Omental fat pad (tissue), 3 donors: ENCODE measurements at regions not wholly inside any gene's neighbourhood (a gene's known extent, or its start where the extent isn't known, plus 50 kb on each side); places are given as distances from the start of the nearest gene placed in this dataset.

Experiments used
- ATAC-seq: fragments of 150-250 bp; one replicate; pipeline ENCODE4 v1.9.1; 2016; ENCODE audit warnings: mild to moderate bottlenecking, moderate library complexity; ENCODE audit not compliant: low FRiP score
- DNase-seq: peaks from one replicate; pipeline ENCODE4 v3.0.0-alpha.2; 2019; ENCODE audit warnings: low spot score
- TF ChIP-seq, protein P1 (sequence below), 3 donors: fragments of 450-650 bp; IDR thresholded peaks; one replicate each; pipeline ENCODE4 v1.5.1; 2016 to 2017; ENCODE audit warnings: antibody characterized with exemption in 3 of 3, mild to moderate bottlenecking in 3 of 3, moderate library complexity in 2 of 3

DNA sequence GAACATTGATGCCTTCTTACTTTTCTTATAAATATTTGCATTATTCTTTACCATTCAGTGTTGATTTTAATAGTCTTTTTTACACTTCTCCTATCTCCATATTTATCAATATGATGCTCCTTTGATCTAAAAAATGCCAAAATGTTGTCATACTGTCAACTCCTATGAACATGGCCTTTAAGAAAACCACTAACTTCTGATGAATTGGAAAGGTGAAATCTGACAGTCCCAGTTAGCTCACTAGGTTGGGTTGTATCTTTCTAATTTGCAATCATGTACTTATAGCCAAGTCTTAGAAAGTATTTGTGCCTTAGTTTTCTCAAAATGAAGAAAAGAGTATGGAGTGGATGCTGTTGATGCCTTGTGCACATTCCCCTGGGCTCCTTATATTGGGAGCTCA is 75.4 kb upstream of the SPACA1 start:
- TF ChIP-seq, protein P1, sequence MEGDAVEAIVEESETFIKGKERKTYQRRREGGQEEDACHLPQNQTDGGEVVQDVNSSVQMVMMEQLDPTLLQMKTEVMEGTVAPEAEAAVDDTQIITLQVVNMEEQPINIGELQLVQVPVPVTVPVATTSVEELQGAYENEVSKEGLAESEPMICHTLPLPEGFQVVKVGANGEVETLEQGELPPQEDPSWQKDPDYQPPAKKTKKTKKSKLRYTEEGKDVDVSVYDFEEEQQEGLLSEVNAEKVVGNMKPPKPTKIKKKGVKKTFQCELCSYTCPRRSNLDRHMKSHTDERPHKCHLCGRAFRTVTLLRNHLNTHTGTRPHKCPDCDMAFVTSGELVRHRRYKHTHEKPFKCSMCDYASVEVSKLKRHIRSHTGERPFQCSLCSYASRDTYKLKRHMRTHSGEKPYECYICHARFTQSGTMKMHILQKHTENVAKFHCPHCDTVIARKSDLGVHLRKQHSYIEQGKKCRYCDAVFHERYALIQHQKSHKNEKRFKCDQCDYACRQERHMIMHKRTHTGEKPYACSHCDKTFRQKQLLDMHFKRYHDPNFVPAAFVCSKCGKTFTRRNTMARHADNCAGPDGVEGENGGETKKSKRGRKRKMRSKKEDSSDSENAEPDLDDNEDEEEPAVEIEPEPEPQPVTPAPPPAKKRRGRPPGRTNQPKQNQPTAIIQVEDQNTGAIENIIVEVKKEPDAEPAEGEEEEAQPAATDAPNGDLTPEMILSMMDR (IDR thresholded peaks at IDR 0.05): no peak
- ATAC-seq (no peak), DNase-seq (no peak)

DNA sequence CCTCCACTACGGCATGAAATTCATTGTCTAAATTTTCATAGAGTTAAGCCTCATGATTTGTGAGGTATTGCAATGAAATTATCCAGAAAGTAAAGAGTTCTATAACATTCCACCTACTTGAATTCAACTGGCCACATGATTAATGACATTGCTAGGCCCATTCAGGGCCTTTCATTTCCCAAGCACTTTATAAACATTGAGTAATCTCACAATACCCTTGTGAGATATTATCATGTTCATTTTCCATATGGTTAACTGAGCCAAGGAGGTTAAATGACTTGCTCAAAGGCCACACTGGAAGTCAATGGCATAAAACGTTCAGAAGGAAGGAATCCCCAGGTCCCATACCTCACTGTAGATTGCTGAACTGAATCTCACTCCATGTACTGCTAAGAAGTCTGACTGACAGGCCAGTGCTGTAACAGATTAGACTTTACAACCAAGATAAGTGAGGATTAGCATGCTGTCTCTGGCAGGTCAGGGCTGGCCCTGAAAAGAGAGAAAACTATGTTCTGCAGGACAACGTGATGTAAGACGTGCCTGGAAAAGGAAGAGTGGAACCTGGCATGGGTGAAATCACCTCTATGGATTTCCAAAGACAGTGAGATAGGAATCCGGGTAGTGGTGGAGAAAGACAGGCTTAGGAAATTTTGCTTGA is 75.9 kb upstream of the SPACA1 start:
- no peak for DNase-seq
- TF ChIP-seq, protein P1 (IDR thresholded peaks at IDR 0.05): no peak
- no peak for ATAC-seq

DNA sequence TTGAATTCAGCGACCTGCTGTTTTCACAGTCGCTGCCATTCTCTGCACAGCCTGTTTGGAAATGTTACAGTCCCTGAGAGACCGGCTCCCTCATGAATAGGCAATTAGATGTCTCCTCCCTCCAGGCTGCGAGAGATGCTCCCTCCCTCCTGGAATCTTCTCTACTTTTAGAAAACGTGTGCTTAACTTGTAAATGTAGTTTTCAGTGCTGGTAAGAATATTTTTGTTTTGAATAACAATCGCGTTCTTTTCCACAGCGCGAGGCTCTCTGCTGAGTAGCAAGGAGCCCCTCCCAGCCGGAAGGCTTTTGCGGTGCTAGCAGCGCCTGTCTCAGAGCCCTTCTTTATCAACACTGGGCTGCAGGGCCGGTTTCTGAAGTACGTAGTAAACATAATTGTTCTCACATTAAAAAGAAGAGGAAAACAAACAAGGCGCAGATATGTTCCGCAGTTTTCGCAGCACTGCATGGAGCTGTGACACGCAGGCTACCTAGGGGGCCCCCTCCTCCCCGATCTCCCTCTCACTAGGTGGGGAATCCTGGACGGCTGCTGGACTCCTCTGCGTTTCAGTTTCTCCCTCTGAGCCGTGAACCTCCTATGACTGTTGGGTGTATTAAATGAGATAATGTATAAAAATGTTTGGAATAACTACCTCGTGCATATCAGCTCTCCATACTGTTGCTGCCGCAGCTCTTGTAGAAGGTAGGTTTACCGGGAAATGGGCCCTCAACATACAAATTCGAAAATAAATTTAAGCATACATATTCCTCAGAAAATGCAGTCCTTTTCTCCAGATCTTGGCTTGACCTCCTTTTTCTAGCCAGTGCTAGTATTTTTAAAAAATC is 79.0 kb upstream of the SPACA1 start:
- ATAC-seq: no peak
- TF ChIP-seq, protein P1 (IDR thresholded peaks at IDR 0.05): no peak
- DNase-seq: no peak

DNA sequence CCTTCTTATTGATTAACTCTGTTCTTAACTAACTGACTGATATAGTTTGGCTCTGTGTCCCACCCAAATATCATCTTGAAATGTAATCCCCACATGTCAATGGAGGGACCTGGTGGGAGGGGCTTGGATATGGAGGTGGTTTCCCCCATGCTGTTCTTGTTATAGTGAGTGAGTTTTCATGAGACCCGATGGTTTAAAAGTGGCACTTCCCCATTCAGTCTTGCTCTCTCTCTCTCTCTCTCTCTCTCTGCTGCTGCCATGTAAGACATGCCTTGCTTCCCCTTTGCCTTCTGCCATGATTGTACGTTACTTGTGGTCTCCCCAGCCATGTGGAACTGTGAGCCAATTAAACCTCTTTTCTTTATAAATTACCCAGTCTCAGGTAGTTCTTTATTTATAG is 81.8 kb upstream of the SPACA1 start:
- no peak for ATAC-seq
- DNase-seq: no peak
- TF ChIP-seq, protein P1 (IDR thresholded peaks at IDR 0.05): no peak

DNA sequence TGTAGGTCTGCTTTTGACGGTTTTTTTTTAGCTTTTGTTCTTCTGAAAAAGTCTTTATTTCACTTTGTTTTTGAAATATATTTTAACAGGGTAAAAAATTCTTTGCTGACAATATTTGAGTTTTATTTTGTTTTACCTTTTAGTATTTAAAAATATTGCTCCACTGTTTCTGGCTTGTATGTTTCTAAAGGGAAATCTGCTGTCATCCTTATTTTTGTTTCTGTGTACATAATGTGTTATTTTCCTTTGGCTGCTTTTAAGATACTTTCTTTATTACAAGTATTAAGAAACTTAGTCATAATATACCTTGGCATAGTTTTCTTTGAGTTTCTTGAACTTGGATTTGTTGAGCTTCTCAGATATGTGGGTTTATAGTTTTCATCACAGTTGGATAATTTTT is 88.6 kb upstream of the SPACA1 start:
- TF ChIP-seq, protein P1 (IDR thresholded peaks at IDR 0.05): no peak

DNA sequence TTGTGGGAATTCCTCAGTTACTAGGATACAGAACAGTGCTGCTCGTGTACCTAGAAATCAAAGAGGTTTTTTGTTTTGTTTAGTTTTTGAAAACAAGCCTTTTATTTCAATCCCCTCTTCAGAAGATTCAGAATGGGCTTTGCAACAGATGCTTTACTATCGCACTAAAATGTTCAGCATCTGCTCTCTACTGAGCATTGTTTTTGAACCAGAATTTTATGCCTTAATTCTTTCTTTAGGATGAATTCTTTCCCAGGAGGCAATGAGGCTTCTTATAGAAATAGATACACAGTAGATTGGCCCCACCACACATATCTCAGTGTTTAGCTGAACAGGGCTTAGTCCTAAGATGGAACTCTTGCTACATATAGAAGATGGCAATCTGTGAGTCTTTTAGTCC is 95.9 kb upstream of the SPACA1 start:
- TF ChIP-seq, protein P1 (IDR thresholded peaks at IDR 0.05): no peak
- ATAC-seq: no peak
- DNase-seq: no peak

More for the DNA sequence above, 88.6 kb upstream of the SPACA1 start:
- ATAC-seq: no peak
- DNase-seq: no peak

DNA sequence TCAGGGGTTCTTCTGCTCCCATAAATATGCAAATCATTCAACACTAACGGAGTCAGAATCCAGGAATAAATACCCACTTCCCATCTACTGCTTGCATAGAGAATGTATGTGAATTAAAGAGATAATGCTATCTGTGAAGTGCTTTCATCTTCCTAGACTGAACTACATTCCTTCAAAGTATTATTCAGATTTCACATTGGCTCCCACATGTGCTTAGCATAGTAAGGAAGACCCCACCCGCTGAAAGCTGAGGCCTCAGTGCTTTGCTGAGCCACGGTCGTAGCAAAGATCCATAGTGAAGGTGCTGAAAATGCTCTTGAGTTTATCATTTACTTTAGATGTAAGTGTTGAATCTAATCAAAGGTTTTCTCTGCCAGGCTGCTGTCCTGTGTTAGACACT is 97.0 kb upstream of the SPACA1 start:
- DNase-seq (no peak), ATAC-seq (no peak)
- TF ChIP-seq, protein P1 (IDR thresholded peaks at IDR 0.05): no peak
